Natural killer cell (primary cell): ENCODE measurements at regions not wholly inside any gene's neighbourhood (a gene's known extent, or its start where the extent isn't known, plus 50 kb on each side); places are given as distances from the start of the nearest gene placed in this dataset.
"Not testable (repeated sequence)": the region's sequence is repeated elsewhere in the genome, so short reads cannot be mapped to it uniquely, and the experiment has no call there.

ENCODE experiments used
- ATAC-seq, 3 donors: fragments of 150-1000 bp in 2 of 3; fragments of 200-7000 bp in 1 of 3; cut with Tn5 transposase; 1 replicate in 1 of 3; 2 replicates in 2 of 3; pipeline ENCODE4 v1.10.0; 2021; ENCODE audit warnings: mild to moderate bottlenecking in 2 of 3, moderate library complexity in 2 of 3
- DNase-seq, 2 donors: peaks; one replicate each; pipeline versions ENCODE4 v3.0.0 to v3.0.0-alpha.2; 2013 to 2021; ENCODE audit warnings: mixed read lengths in 1 of 2
- H3K27ac ChIP-seq: one replicate; pipeline ENCODE4 v1.5.1; 2013; ENCODE audit warnings: mild to moderate bottlenecking, low read length
- H3K27me3 ChIP-seq: one replicate; pipeline ENCODE4 v1.6.1; 2013; ENCODE audit warnings: low read length; ENCODE audit not compliant: control insufficient read depth, insufficient read depth
- H3K36me3 ChIP-seq: one replicate; pipeline ENCODE4 v1.6.1; 2013; ENCODE audit warnings: low read length; ENCODE audit not compliant: control insufficient read depth, insufficient read depth
- H3K4me1 ChIP-seq: one replicate; pipeline ENCODE4 v1.6.1; 2013; ENCODE audit warnings: low read length; ENCODE audit not compliant: control insufficient read depth, insufficient read depth
- H3K4me3 ChIP-seq: one replicate; pipeline ENCODE4 v1.5.1; 2013; ENCODE audit warnings: low read length
- H3K9me3 ChIP-seq: one replicate; pipeline ENCODE4 v1.6.1; 2013; ENCODE audit warnings: low read length; ENCODE audit not compliant: control insufficient read depth, insufficient read depth
- H3K27ac Mint-ChIP-seq, 2 donors: one replicate each; pipeline ENCODE4 v1.8.0; 2022; ENCODE audit warnings: mild to moderate bottlenecking in 2 of 2, mixed read lengths in 2 of 2, moderate library complexity in 1 of 2
- H3K27me3 Mint-ChIP-seq, 2 donors: one replicate each; pipeline ENCODE4 v1.8.0; 2022; ENCODE audit warnings: low read depth in 2 of 2, mixed read lengths in 2 of 2
- H3K36me3 Mint-ChIP-seq: one replicate; pipeline ENCODE4 v1.8.0; 2022; ENCODE audit warnings: mixed read lengths
- H3K4me1 Mint-ChIP-seq, 2 donors: one replicate each; pipeline ENCODE4 v1.8.0; 2022; ENCODE audit warnings: mixed read lengths in 2 of 2
- H3K4me3 Mint-ChIP-seq: one replicate; pipeline ENCODE4 v1.8.0; 2022; ENCODE audit warnings: mild to moderate bottlenecking, moderate library complexity, mixed read lengths
- H3K9me3 Mint-ChIP-seq, 2 donors: one replicate each; pipeline ENCODE4 v1.8.0; 2022; ENCODE audit warnings: mixed read lengths in 2 of 2
- CTCF ChIP-seq: fragments of 200-600 bp; IDR thresholded peaks from one replicate; pipeline ENCODE4 v1.8.0; 2022; ENCODE audit warnings: antibody characterized with exemption
- WGBS: methylation state at CpG from one replicate; pipeline ENCODE4 v1.1.7; 2013; ENCODE audit warnings: missing lambda C conversion rate; ENCODE audit not compliant: insufficient coverage; 5-methylcytosine and 5-hydroxymethylcytosine counted together
- intact Hi-C: fragments of 100-400 bp; cut with micrococcal nuclease; formaldehyde crosslinking; loops from one replicate; pipeline ENCODE4 v1.14.2; 2022

- H3K4me1 ChIP-seq, result no peaks in the 10 kb centered on the region
- WGBS, result 87% methylated on average over 41 of the region's 41 CpGs
- Mint-ChIP-seq H3K36me3 (no peaks in the 10 kb centered on the region), H3K9me3 (no peaks in the 10 kb centered on the region), H3K27me3 (peaks cover 0 to 5% of the 10 kb centered on the region in 2 donors), H3K27ac (no peak overlapping the region), H3K4me1 (no peaks in the 10 kb centered on the region), H3K4me3 (no peak overlapping the region)
- no peak overlapping the region for H3K27ac ChIP-seq
- TF ChIP-seq CTCF, result no peak
- H3K27me3 ChIP-seq, result no peaks in the 10 kb centered on the region
- DNase-seq (no peak), ATAC-seq (no peak)
- intact Hi-C loops, result loop anchor here (10.0 kb wide), 1 partner anchor 932 kb away; no protein-coding TSS in a partner anchor
- no peaks in the 10 kb centered on the region for H3K9me3 ChIP-seq
- no peak overlapping the region for H3K4me3 ChIP-seq
- H3K36me3 ChIP-seq, result no peaks in the 10 kb centered on the region
Observed at GRCh38 chr10:2772816-2773631, 294.3 kb upstream of the PFKP start.

GRCh38 chr10:2772135-2772534, 295.2 kb upstream of the PFKP start:
- TF ChIP-seq CTCF, result no peak
- no peak for DNase-seq
- ATAC-seq, result no peak
- Histone ChIP-seq H3K36me3 (no peaks in the 10 kb centered on the region), H3K27me3 (no peaks in the 10 kb centered on the region), H3K9me3 (no peaks in the 10 kb centered on the region), H3K4me3 (no peak overlapping the region), H3K4me1 (no peaks in the 10 kb centered on the region), H3K27ac (no peak overlapping the region)
- intact Hi-C loops, result loop anchor here (10.0 kb wide), 1 partner anchor 933 kb away; no protein-coding TSS in a partner anchor
- Mint-ChIP-seq H3K4me3 (no peak overlapping the region), H3K27me3 (peaks cover 0 to 5% of the 10 kb centered on the region in 2 donors), H3K36me3 (no peaks in the 10 kb centered on the region), H3K27ac (no peak overlapping the region), H3K9me3 (no peaks in the 10 kb centered on the region), H3K4me1 (no peaks in the 10 kb centered on the region)
- WGBS, result 88% methylated on average over 5 of the region's 5 CpGs

GRCh38 chr10:2767293-2767692, 300.1 kb upstream of the PFKP start:
- H3K4me1 ChIP-seq, H3K9me3 ChIP-seq, intact Hi-C loops, H3K4me1 Mint-ChIP-seq, H3K36me3 ChIP-seq, H3K36me3 Mint-ChIP-seq, H3K4me3 ChIP-seq, H3K27ac ChIP-seq, H3K27ac Mint-ChIP-seq, H3K27me3 ChIP-seq, H3K9me3 Mint-ChIP-seq, ATAC-seq, DNase-seq, H3K4me3 Mint-ChIP-seq: not testable (repeated sequence)
- WGBS, result 79% methylated on average over 5 of the region's 5 CpGs
- H3K27me3 Mint-ChIP-seq, result peaks cover 0 to 14% of the 10 kb centered on the region in 2 donors

GRCh38 chr10:2761971-2762370, 305.4 kb upstream of the PFKP start:
- 89% methylated on average over 3 of the region's 4 CpGs for WGBS
- no peaks in the 10 kb centered on the region for H3K36me3 Mint-ChIP-seq

More at GRCh38 chr10:2761971-2762370, 305.4 kb upstream of the PFKP start:
- intact Hi-C loops, result no loop called here
- no peak overlapping the region for H3K4me3 ChIP-seq
- H3K4me1 Mint-ChIP-seq, result no peaks in the 10 kb centered on the region
- no peak overlapping the region for H3K4me3 Mint-ChIP-seq
- peaks cover 5% of the 10 kb centered on the region in 2 donors for H3K9me3 Mint-ChIP-seq
- no peak overlapping the region for H3K27ac ChIP-seq
- peaks cover 0 to 16% of the 10 kb centered on the region in 2 donors for H3K27me3 Mint-ChIP-seq
- no peaks in the 10 kb centered on the region for H3K27me3 ChIP-seq
- H3K36me3 ChIP-seq, result no peaks in the 10 kb centered on the region
- DNase-seq, result no peak
- no peak overlapping the region for H3K27ac Mint-ChIP-seq
- H3K4me1 ChIP-seq, result no peaks in the 10 kb centered on the region
- H3K9me3 ChIP-seq, result no peaks in the 10 kb centered on the region
- TF ChIP-seq CTCF, result no peak
- ATAC-seq, result no peak
